ENCODE measurements at regions not wholly inside any gene's neighbourhood (a gene's known extent, or its start where the extent isn't known, plus 50 kb on each side); places are given as distances from the start of the nearest gene placed in this dataset.

- no peak for TF ChIP-seq POLR2A (IDR thresholded peaks at IDR 0.05; ENCODE audit: low read depth, low read length)
- no peak for TF ChIP-seq POLR2AphosphoS5 (IDR thresholded peaks at IDR 0.05; ENCODE audit: low read depth, low read length)
Observed at GRCh38 chr6:120186080-120186479, 836.5 kb upstream of the MAN1A1 start.
